ENCODE measurements at regions not wholly inside any gene's neighbourhood (a gene's known extent, or its start where the extent isn't known, plus 50 kb on each side); places are given as distances from the start of the nearest gene placed in this dataset.

- no peak overlapping the region for H3K9ac ChIP-seq
- peaks cover 7% of the 10 kb centered on the region for H3F3A ChIP-seq (replicated peaks; ENCODE audit: insufficient read depth)
- TF ChIP-seq MAX (IDR thresholded peaks at IDR 0.05; ENCODE audit: low read depth) (no peak), ELF1 (IDR thresholded peaks at IDR 0.05) (no peak), MXI1 (IDR thresholded peaks at IDR 0.05; ENCODE audit: low read depth, low read length) (no peak), RFX5 (IDR thresholded peaks at IDR 0.05; ENCODE audit: low read length) (no peak), FOSL2 (IDR thresholded peaks at IDR 0.05; ENCODE audit: borderline replicate concordance, low read depth) (no peak), YY1 (IDR thresholded peaks at IDR 0.05; ENCODE audit: low read depth) (no peak), POLR2AphosphoS5 (IDR thresholded peaks at IDR 0.05; ENCODE audit: low read depth, low read length) (no peak), SMC3 (IDR thresholded peaks at IDR 0.05; ENCODE audit: low read depth, low read length) (no peak), IRF3 (IDR thresholded peaks at IDR 0.05; ENCODE audit: low read depth, low read length) (no peak), FOXM1 (IDR thresholded peaks at IDR 0.05; ENCODE audit: low read depth) (no peak), USF2 (IDR thresholded peaks at IDR 0.05; ENCODE audit: borderline replicate concordance, low read depth, low read length) (no peak), CHD2 (IDR thresholded peaks at IDR 0.05; ENCODE audit: low read length, partially characterized antibody) (no peak), TAF1 (IDR thresholded peaks at IDR 0.05; ENCODE audit: borderline replicate concordance, low read depth, low read length) (no peak)
- H2AFZ ChIP-seq (ENCODE audit: low read depth) = no peak overlapping the region
- no peak for DNase-seq
- no peaks in the 10 kb centered on the region for H4K20me1 ChIP-seq (ENCODE audit: insufficient read depth)
- no peak overlapping the region for H3K27ac ChIP-seq (ENCODE audit: low read depth in 2 of 2, low read length in 1 of 2)
- H3K4me2 ChIP-seq = no peak overlapping the region
- H3K4me1 ChIP-seq (ENCODE audit: control insufficient read depth in 1 of 2, insufficient read depth in 2 of 2, low read depth in 1 of 2, low read length in 1 of 2) = no peaks in the 10 kb centered on the region; a peak in 2 of 4 replicates
- no peaks in the 10 kb centered on the region for H3K9me2 ChIP-seq
- no peaks in the 10 kb centered on the region for H3K79me2 ChIP-seq (ENCODE audit: insufficient read depth)
- H3K36me3 ChIP-seq (replicated peaks in 1 of 2; ENCODE audit: control insufficient read depth in 1 of 2, insufficient read depth in 2 of 2, low read length in 1 of 2) = no peaks in the 10 kb centered on the region
- H3K27me3 ChIP-seq (ENCODE audit: insufficient read depth) = no peaks in the 10 kb centered on the region
- no peaks in the 10 kb centered on the region for H3K9me3 ChIP-seq
- WGBS (ENCODE audit: low lambda C conversion rate) = 56% methylated on average over 2 of the region's 2 CpGs
- ChIA-PET CTCF (interaction anchor here (0.6 kb wide), 1 partner anchor 840 kb away, joined by 3 read pairs; no protein-coding TSS in a partner anchor), POLR2A (no interaction called here)
- no peak overlapping the region for H3K4me3 ChIP-seq (ENCODE audit: low read depth in 2 of 2, low read length in 1 of 2)
Observed at GRCh38 chr2:107086497-107086896, 200.5 kb upstream of the ST6GAL2 start.

- Histone ChIP-seq H4K20me1 (ENCODE audit: insufficient read depth) (no peaks in the 10 kb centered on the region), H3F3A (replicated peaks; ENCODE audit: insufficient read depth) (peaks cover 10% of the 10 kb centered on the region), H3K9ac (no peak overlapping the region), H3K9me3 (no peaks in the 10 kb centered on the region), H3K36me3 (replicated peaks in 1 of 2; ENCODE audit: control insufficient read depth in 1 of 2, insufficient read depth in 2 of 2, low read length in 1 of 2) (no peaks in the 10 kb centered on the region), H3K4me3 (ENCODE audit: low read depth in 2 of 2, low read length in 1 of 2) (no peak overlapping the region), H3K27ac (ENCODE audit: low read depth in 2 of 2, low read length in 1 of 2) (no peak overlapping the region), H3K79me2 (ENCODE audit: insufficient read depth) (no peaks in the 10 kb centered on the region), H3K27me3 (ENCODE audit: insufficient read depth) (no peaks in the 10 kb centered on the region), H3K9me2 (no peaks in the 10 kb centered on the region), H2AFZ (ENCODE audit: low read depth) (no peak overlapping the region), H3K4me2 (no peak overlapping the region), H3K4me1 (ENCODE audit: control insufficient read depth in 1 of 2, insufficient read depth in 2 of 2, low read depth in 1 of 2, low read length in 1 of 2) (no peaks in the 10 kb centered on the region; a peak in 2 of 4 replicates)
- no peak for DNase-seq
- WGBS (ENCODE audit: low lambda C conversion rate) = 73% methylated on average over 2 of the region's 2 CpGs
- POLR2A ChIA-PET = no interaction called here
- CTCF ChIA-PET = no interaction called here
- TF ChIP-seq USF1 (IDR thresholded peaks at IDR 0.05; ENCODE audit: borderline replicate concordance, low read depth) (no peak), NRF1 (IDR thresholded peaks at IDR 0.05; ENCODE audit: low read depth, low read length) (no peak), SMC3 (IDR thresholded peaks at IDR 0.05; ENCODE audit: low read depth, low read length) (no peak), YY1 (IDR thresholded peaks at IDR 0.05; ENCODE audit: low read depth) (no peak), NFIC (IDR thresholded peaks at IDR 0.05; ENCODE audit: borderline replicate concordance) (no peak), JUND (IDR thresholded peaks at IDR 0.05) (no peak), PBX3 (IDR thresholded peaks at IDR 0.05) (no peak), USF2 (IDR thresholded peaks at IDR 0.05; ENCODE audit: borderline replicate concordance, low read depth, low read length) (no peak), TEAD4 (IDR thresholded peaks at IDR 0.05; ENCODE audit: borderline replicate concordance, insufficient read depth) (no peak), SIN3A (IDR thresholded peaks at IDR 0.05; ENCODE audit: borderline replicate concordance, low read depth, low read length) (no peak), POLR2AphosphoS5 (IDR thresholded peaks at IDR 0.05; ENCODE audit: low read depth, low read length) (no peak)
Observed at GRCh38 chr2:107088156-107088555, 202.2 kb upstream of the ST6GAL2 start.

Measured in SK-N-SH (cell line).